Effector memory CD8-positive, alpha-beta T cell (primary cell): ENCODE measurements at regions not wholly inside any gene's neighbourhood (a gene's known extent, or its start where the extent isn't known, plus 50 kb on each side); places are given as distances from the start of the nearest gene placed in this dataset.

Source experiments
- ATAC-seq: fragments of 150-1000 bp; cut with Tn5 transposase; replicated peaks from 2 replicates; pipeline ENCODE4 v1.10.0; 2021; ENCODE audit warnings: mild to moderate bottlenecking, moderate library complexity
- DNase-seq, 3 experiments: peaks; one replicate each; pipeline ENCODE4 v3.0.0; 2021
- H3K27ac Mint-ChIP-seq, 2 donors: one replicate each; pipeline ENCODE4 v1.8.0; 2022; ENCODE audit warnings: mild to moderate bottlenecking in 2 of 2, mixed read lengths in 2 of 2, moderate library complexity in 2 of 2
- H3K27me3 Mint-ChIP-seq, 2 donors: one replicate each; pipeline ENCODE4 v1.8.0; 2022; ENCODE audit warnings: mixed read lengths in 2 of 2
- H3K36me3 Mint-ChIP-seq: one replicate; pipeline ENCODE4 v1.8.0; 2022; ENCODE audit warnings: mild to moderate bottlenecking, moderate library complexity, mixed read lengths; ENCODE audit not compliant: insufficient read depth
- H3K4me1 Mint-ChIP-seq, 2 donors: one replicate each; pipeline ENCODE4 v1.8.0; 2022; ENCODE audit warnings: low read depth in 2 of 2, mixed read lengths in 2 of 2
- H3K4me3 Mint-ChIP-seq, 2 donors: one replicate each; pipeline ENCODE4 v1.8.0; 2022; ENCODE audit warnings: mild to moderate bottlenecking in 2 of 2, mixed read lengths in 2 of 2, moderate library complexity in 2 of 2
- H3K9me3 Mint-ChIP-seq, 2 donors: one replicate each; pipeline ENCODE4 v1.8.0; 2022; ENCODE audit warnings: mixed read lengths in 2 of 2

DNA sequence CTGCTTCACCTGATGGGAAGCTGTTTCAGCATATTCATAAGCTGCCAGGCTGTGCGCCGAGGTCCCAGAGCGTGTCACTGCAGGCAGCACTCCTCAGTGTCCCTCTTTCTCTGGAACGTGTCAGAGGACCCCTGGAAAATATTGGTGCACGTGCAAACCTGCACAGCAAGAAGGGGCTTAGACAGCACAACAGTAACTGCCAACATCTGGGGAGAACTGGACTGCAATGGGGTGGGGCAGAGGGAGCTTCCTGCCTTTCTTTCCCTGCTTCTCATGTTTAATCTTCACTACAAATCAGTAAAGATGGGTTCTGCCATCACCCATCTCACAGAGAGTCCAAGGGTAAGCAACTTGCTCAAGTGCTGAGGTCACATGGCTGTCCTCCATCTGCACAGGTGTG, 86.5 kb upstream of the GPR26 start:
- no peak for ATAC-seq
- Mint-ChIP-seq H3K9me3 (no peaks in the 10 kb centered on the region), H3K27me3 (peaks cover 54 to 80% of the 10 kb centered on the region in 2 donors)

DNA sequence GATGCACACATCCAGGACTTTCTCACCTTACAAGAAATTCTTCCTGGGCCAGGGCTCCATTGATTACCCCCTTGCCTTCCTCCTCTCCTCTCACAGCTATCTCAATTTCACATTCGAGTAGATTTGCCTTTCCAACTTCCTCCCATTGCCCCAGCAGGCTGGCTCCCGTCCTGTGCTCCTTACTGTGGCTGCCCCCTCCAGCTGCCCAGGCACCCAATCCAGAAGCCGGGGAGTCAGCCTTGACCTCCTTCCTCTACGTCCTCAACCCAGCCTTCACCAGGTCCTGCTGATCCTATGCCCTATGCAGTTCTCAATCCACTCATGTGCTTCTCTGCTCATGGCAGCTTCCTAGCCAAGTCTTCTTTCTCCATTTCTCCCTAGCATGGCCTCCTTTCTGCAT, 85.7 kb upstream of the GPR26 start:
- Mint-ChIP-seq H3K4me1 (no peaks in the 10 kb centered on the region), H3K27me3 (peaks cover 60 to 88% of the 10 kb centered on the region in 2 donors), H3K4me3 (no peak overlapping the region), H3K27ac (no peak overlapping the region), H3K36me3 (no peaks in the 10 kb centered on the region), H3K9me3 (no peaks in the 10 kb centered on the region)
- no peak for DNase-seq
- no peak for ATAC-seq

More for the DNA sequence above, 86.5 kb upstream of the GPR26 start:
- no peak overlapping the region for H3K4me3 Mint-ChIP-seq
- no peaks in the 10 kb centered on the region for H3K36me3 Mint-ChIP-seq
- no peak overlapping the region for H3K27ac Mint-ChIP-seq
- no peaks in the 10 kb centered on the region for H3K4me1 Mint-ChIP-seq
- DNase-seq: no peak

DNA sequence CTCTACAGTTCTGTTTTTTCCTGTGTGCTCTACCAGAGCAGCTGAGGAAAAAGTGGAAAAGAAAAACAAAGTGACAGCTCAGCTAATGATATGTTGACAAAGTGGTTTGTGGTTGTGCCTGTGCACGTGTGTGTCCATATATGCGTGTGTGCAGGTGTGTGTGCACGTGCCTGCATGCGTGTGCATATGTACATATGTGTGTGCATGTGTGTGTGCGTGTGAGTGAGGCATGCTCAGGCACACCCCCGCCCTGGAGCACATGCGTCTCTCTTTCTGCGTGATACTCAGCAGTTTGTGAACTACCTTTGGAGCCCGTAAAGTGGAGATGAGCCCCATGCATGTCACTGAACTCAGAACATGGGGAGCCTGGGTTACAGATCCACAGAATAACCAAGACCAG, 84.5 kb upstream of the GPR26 start:
- no peaks in the 10 kb centered on the region for H3K4me1 Mint-ChIP-seq
- ATAC-seq (no peak), DNase-seq (no peak)
- no peak overlapping the region for H3K27ac Mint-ChIP-seq
- H3K9me3 Mint-ChIP-seq: no peaks in the 10 kb centered on the region
- no peaks in the 10 kb centered on the region for H3K36me3 Mint-ChIP-seq
- no peak overlapping the region for H3K4me3 Mint-ChIP-seq
- peaks cover 57 to 86% of the 10 kb centered on the region in 2 donors for H3K27me3 Mint-ChIP-seq

DNA sequence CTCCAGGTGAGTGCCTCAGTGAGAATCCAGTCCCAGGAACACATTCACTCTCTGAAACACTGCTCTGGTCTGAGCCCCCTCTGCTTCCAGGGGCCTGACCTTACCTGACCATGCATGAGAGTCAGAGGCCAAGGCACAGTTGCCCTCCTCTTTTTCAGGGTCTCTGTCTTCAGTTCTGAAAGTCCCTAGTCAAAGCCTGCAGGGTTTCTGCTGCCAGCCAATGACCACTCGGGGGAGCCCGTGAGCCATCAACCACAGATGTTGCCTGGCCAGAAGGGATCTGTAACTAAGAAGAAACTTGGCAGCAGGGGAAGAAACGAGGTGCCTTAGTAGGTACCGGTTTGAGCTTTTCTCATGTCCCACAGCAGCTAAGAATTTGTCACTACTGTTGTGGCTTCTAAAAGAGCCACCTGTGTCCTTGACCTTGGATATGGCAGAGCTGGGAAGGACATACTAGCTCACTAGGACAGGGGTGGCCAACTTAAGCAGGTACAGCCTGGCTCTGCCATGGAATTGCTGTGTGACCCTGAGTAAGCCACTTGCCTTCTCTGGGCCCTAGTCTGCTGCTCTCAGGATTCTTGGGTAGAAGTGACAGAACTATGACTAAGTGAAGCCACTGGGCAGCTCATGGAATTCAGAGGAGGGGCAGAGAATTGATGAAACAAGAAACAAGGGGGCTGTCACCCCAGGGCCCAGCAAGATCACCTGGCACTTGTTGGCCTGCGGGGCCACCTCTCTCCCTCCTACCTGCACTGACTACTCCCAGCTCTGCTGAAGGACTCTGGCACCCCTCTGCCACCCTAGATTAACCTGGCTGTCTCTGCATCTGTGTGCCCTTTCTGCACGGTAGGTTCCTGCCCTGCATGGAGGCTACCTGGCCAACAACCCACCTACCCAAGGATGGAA, 83.8 kb upstream of the GPR26 start:
- no peaks in the 10 kb centered on the region for H3K4me1 Mint-ChIP-seq

GRCh38 chr10:123583639-123584418, 82.3 kb upstream of the GPR26 start:
- H3K27ac Mint-ChIP-seq: no peak overlapping the region
- no peaks in the 10 kb centered on the region for H3K9me3 Mint-ChIP-seq
- DNase-seq: no peak
- H3K27me3 Mint-ChIP-seq: peaks cover 42 to 65% of the 10 kb centered on the region in 2 donors
- H3K4me1 Mint-ChIP-seq: no peaks in the 10 kb centered on the region
- no peak for ATAC-seq
- H3K36me3 Mint-ChIP-seq: no peaks in the 10 kb centered on the region
- H3K4me3 Mint-ChIP-seq: no peak overlapping the region

More for the DNA sequence above, 83.8 kb upstream of the GPR26 start:
- Mint-ChIP-seq H3K4me3 (no peak overlapping the region), H3K9me3 (no peaks in the 10 kb centered on the region), H3K36me3 (no peaks in the 10 kb centered on the region), H3K27ac (no peak overlapping the region), H3K27me3 (peaks cover 53 to 80% of the 10 kb centered on the region in 2 donors)
- ATAC-seq: peak; percentile 56
- peak; percentile 43 to 59 (median 48) for DNase-seq

DNA sequence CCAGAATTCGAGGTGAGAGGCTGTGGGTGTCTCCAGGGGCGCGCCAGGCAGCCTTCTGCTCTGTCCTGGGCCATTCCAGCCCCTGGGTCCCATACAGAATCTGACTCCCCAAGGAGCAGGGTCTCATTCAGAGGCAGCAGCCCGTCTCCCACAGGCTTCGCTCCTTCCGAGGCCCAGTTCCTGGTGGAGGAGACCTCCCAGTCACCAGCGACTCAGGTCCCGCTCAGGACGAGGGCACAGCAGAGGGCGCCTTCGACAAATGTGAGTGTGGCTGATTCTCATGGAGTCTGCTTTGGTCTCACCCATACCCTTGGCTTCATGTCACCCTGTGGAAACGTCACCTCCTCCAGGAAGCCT, 81.8 kb upstream of the GPR26 start:
- Mint-ChIP-seq H3K36me3 (no peaks in the 10 kb centered on the region), H3K27ac (no peak overlapping the region), H3K4me1 (no peaks in the 10 kb centered on the region), H3K9me3 (no peaks in the 10 kb centered on the region), H3K4me3 (no peak overlapping the region), H3K27me3 (peaks cover 36 to 61% of the 10 kb centered on the region in 2 donors)
- DNase-seq (no peak), ATAC-seq (no peak)

GRCh38 chr10:123585477-123586445, 80.4 kb upstream of the GPR26 start:
- Mint-ChIP-seq H3K27me3 (peaks cover 37 to 61% of the 10 kb centered on the region in 2 donors), H3K27ac (no peak overlapping the region), H3K4me3 (no peak overlapping the region), H3K4me1 (no peaks in the 10 kb centered on the region), H3K36me3 (no peaks in the 10 kb centered on the region), H3K9me3 (no peaks in the 10 kb centered on the region)
- no peak for ATAC-seq
- no peak for DNase-seq

GRCh38 chr10:123587110-123587509, 79.0 kb upstream of the GPR26 start:
- Mint-ChIP-seq H3K36me3 (no peaks in the 10 kb centered on the region), H3K27ac (no peak overlapping the region), H3K27me3 (peaks cover 36 to 48% of the 10 kb centered on the region in 2 donors), H3K4me3 (no peak overlapping the region), H3K4me1 (no peaks in the 10 kb centered on the region), H3K9me3 (no peaks in the 10 kb centered on the region)
- ATAC-seq (no peak), DNase-seq (no peak)

DNA sequence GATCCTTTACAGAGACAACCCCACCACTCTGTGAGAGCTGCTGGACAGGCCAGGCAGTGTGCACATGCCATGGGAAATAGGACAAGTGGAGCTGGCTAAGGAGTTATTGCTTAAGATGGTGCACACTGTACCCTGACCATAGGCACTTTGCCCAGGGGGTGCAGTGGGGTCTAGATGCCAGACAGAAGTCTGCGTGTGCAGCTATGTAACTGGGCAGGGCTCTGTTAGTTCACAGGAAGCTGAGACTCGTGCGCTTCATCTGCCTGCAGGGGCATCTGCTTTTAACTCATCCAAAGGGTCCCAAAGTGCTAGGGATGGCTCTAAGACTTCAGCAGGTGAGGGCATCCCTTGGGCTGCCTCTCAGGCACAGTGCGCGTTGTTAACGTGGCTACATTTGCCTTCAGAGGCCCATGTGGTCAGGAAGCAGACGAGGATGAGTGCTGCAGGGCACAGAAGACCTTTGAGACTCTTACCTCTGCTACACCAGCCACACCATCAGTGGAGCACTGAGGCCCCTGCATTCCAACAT, 77.7 kb upstream of the GPR26 start:
- H3K4me1 Mint-ChIP-seq: no peaks in the 10 kb centered on the region
- ATAC-seq (no peak), DNase-seq (no peak)
- H3K9me3 Mint-ChIP-seq: no peaks in the 10 kb centered on the region
- H3K27ac Mint-ChIP-seq: no peak overlapping the region
- H3K4me3 Mint-ChIP-seq: no peak overlapping the region
- peaks cover 27 to 35% of the 10 kb centered on the region in 2 donors for H3K27me3 Mint-ChIP-seq
- no peaks in the 10 kb centered on the region for H3K36me3 Mint-ChIP-seq

DNA sequence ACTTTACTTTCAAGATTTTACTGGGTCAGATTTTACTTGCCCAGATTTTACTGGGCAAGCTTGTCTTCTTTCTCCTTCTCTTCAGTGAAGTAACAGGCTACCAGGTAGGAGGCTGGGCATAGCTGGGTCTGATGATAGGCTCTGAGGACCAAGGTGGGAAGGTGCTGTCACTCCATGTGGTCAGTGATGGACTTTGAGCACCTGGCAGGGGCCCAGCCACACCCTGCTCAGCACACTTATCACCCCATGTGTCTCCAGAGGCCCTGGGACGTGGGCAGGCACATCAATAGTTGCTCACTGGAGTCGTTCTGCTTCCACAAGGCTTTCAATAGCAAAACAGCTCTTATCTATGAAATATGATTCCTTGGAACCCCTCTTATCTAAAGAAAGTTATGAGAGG, 70.5 kb upstream of the GPR26 start:
- Mint-ChIP-seq H3K27me3 (peaks cover 15 to 30% of the 10 kb centered on the region in 2 donors), H3K4me3 (no peak overlapping the region), H3K36me3 (no peaks in the 10 kb centered on the region), H3K4me1 (no peaks in the 10 kb centered on the region), H3K27ac (no peak overlapping the region), H3K9me3 (no peaks in the 10 kb centered on the region)
- ATAC-seq (no peak), DNase-seq (no peak)

- DNase-seq (no peak), ATAC-seq (no peak)
- Mint-ChIP-seq H3K36me3 (no peaks in the 10 kb centered on the region), H3K4me1 (no peaks in the 10 kb centered on the region), H3K27me3 (peaks cover 12 to 43% of the 10 kb centered on the region in 2 donors), H3K27ac (no peak overlapping the region), H3K9me3 (peaks cover 0 to 11% of the 10 kb centered on the region in 2 donors), H3K4me3 (no peak overlapping the region)
These were observed 68.5 kb upstream of the GPR26 start for GRCh38 chr10:123597676-123598075.

- Mint-ChIP-seq H3K4me1 (no peaks in the 10 kb centered on the region), H3K27ac (no peak overlapping the region), H3K27me3 (peaks cover 20 to 51% of the 10 kb centered on the region in 2 donors), H3K4me3 (no peak overlapping the region), H3K9me3 (peaks cover 3 to 11% of the 10 kb centered on the region in 2 donors), H3K36me3 (no peaks in the 10 kb centered on the region)
- DNase-seq (no peak), ATAC-seq (no peak)
These were observed 66.7 kb upstream of the GPR26 start for GRCh38 chr10:123599366-123599849.

DNA sequence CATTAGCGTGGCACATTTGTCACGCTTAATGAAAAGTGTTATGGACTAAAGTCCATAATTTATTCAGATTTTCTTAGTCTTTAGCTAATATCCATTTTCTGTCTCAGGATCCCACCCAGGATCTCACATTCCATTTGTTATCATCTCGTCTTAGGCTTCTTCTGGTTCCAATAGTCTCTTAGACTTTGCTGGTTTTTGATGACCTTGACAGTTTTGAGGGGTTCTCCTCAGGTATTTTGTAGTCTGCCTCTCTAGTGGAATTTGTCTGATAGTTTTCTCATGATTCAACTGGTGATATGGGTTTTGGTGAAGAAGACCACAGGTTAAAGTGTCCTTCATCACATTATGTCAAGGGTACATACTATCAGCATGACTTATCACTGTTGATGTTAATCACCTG, 66.0 kb upstream of the GPR26 start:
- peaks cover 3 to 11% of the 10 kb centered on the region in 2 donors for H3K9me3 Mint-ChIP-seq
- peaks cover 22 to 56% of the 10 kb centered on the region in 2 donors for H3K27me3 Mint-ChIP-seq
- ATAC-seq: no peak
- H3K4me1 Mint-ChIP-seq: no peaks in the 10 kb centered on the region
- H3K27ac Mint-ChIP-seq: no peak overlapping the region
- DNase-seq: no peak
- H3K36me3 Mint-ChIP-seq: no peaks in the 10 kb centered on the region
- H3K4me3 Mint-ChIP-seq: no peak overlapping the region
